Hepatocyte (in vitro differentiated cells): ENCODE measurements at regions not wholly inside any gene's neighbourhood (a gene's known extent, or its start where the extent isn't known, plus 50 kb on each side); places are given as distances from the start of the nearest gene placed in this dataset.

ENCODE experiments used
- EZH2 ChIP-seq: fragments of 200-600 bp; sonication (generic); IDR thresholded peaks from 2 replicates; pipeline ENCODE4 v1.6.1; 2016; ENCODE audit warnings: antibody characterized with exemption, mild to moderate bottlenecking, borderline replicate concordance
- EZH2phosphoT487 ChIP-seq: fragments of 200-600 bp; sonication (generic); IDR thresholded peaks from one replicate; pipeline ENCODE4 v1.6.1; 2018; ENCODE audit warnings: antibody characterized with exemption, mild to moderate bottlenecking, low read depth, moderate library complexity; ENCODE audit not compliant: unreplicated experiment, severe bottlenecking
- TF ChIP-seq, protein P1 (sequence below): fragments of 200-600 bp; sonication (generic); IDR thresholded peaks from 2 replicates; pipeline ENCODE4 v1.5.1; 2016; ENCODE audit warnings: antibody characterized with exemption, mild to moderate bottlenecking; ENCODE audit not compliant: poor library complexity

DNA sequence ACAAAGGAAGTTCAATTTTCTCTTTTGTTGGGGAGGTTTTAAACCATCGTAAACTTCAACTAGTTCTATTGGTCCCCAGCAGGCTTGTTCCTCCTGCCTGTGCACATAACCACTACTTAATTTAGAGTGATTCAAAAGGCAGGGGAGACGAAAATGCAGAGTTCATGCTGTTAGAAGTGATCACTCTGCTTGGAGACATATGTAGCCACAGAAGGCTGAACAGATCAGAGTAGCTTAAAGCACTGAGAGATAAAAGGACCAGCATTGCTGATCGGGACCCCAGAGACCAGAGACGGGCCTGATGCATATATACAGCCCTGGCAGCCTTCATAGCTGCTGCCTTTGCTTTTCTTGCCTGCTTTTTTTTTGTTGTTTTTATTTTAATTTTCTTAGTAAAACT, 662.0 kb upstream of the CPEB2 start:
- TF ChIP-seq, protein P1, sequence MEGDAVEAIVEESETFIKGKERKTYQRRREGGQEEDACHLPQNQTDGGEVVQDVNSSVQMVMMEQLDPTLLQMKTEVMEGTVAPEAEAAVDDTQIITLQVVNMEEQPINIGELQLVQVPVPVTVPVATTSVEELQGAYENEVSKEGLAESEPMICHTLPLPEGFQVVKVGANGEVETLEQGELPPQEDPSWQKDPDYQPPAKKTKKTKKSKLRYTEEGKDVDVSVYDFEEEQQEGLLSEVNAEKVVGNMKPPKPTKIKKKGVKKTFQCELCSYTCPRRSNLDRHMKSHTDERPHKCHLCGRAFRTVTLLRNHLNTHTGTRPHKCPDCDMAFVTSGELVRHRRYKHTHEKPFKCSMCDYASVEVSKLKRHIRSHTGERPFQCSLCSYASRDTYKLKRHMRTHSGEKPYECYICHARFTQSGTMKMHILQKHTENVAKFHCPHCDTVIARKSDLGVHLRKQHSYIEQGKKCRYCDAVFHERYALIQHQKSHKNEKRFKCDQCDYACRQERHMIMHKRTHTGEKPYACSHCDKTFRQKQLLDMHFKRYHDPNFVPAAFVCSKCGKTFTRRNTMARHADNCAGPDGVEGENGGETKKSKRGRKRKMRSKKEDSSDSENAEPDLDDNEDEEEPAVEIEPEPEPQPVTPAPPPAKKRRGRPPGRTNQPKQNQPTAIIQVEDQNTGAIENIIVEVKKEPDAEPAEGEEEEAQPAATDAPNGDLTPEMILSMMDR: no peak
- TF ChIP-seq EZH2phosphoT487 (no peak), EZH2 (no peak)
